ENCODE measurements at regions not wholly inside any gene's neighbourhood (a gene's known extent, or its start where the extent isn't known, plus 50 kb on each side); places are given as distances from the start of the nearest gene placed in this dataset.

DNA sequence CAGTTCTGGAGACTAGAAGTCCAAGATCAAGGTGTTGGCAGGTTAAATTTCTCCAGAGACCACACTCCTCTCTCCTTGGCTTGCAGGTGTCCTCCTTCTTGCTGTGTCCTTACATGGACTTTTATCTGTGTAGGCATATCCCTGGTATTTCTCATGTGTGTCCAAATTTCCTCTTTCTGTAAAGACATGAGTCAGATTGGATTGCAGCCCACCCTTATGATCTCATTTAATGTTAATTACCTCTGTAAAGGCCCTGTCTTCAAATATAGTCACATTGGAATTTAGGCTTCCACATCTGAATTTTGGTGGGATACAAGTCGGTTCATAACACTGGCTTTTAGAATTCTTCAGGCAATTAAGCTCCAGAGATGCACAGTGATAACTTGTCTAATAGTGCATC lies 322.2 kb upstream of the GRIA1 start:
- Histone ChIP-seq H3K9ac (ENCODE audit: low read length) (no peak overlapping the region), H3K9me2 (replicated peaks; ENCODE audit: insufficient read depth, low read length) (no peaks in the 10 kb centered on the region), H3K27me3 (ENCODE audit: low read length) (no peaks in the 10 kb centered on the region), H3K79me2 (ENCODE audit: insufficient read depth, low read length) (no peaks in the 10 kb centered on the region), H2AFZ (ENCODE audit: low read depth, low read length, severe bottlenecking) (no peak overlapping the region), H3K4me2 (ENCODE audit: low read depth, low read length, poor library complexity, severe bottlenecking) (no peak overlapping the region), H3K4me3 (ENCODE audit: insufficient read depth, low read length, poor library complexity, severe bottlenecking) (no peak overlapping the region), H3K9me3 (ENCODE audit: insufficient read depth, low read length) (no peaks in the 10 kb centered on the region), H4K20me1 (ENCODE audit: low read depth, low read length) (no peaks in the 10 kb centered on the region), H3K27ac (ENCODE audit: low read depth, low read length) (no peak overlapping the region), H3K36me3 (ENCODE audit: low read length) (no peaks in the 10 kb centered on the region), H3F3A (ENCODE audit: insufficient read depth) (no peaks in the 10 kb centered on the region)
- TF ChIP-seq, protein P1, sequence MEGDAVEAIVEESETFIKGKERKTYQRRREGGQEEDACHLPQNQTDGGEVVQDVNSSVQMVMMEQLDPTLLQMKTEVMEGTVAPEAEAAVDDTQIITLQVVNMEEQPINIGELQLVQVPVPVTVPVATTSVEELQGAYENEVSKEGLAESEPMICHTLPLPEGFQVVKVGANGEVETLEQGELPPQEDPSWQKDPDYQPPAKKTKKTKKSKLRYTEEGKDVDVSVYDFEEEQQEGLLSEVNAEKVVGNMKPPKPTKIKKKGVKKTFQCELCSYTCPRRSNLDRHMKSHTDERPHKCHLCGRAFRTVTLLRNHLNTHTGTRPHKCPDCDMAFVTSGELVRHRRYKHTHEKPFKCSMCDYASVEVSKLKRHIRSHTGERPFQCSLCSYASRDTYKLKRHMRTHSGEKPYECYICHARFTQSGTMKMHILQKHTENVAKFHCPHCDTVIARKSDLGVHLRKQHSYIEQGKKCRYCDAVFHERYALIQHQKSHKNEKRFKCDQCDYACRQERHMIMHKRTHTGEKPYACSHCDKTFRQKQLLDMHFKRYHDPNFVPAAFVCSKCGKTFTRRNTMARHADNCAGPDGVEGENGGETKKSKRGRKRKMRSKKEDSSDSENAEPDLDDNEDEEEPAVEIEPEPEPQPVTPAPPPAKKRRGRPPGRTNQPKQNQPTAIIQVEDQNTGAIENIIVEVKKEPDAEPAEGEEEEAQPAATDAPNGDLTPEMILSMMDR (IDR thresholded peaks at IDR 0.05; ENCODE audit: insufficient read depth, low read length, poor library complexity, severe bottlenecking) = no peak
- TF ChIP-seq EZH2phosphoT487 (conservative IDR thresholded peaks at IDR 0.05; ENCODE audit: low read length) = no peak

DNA sequence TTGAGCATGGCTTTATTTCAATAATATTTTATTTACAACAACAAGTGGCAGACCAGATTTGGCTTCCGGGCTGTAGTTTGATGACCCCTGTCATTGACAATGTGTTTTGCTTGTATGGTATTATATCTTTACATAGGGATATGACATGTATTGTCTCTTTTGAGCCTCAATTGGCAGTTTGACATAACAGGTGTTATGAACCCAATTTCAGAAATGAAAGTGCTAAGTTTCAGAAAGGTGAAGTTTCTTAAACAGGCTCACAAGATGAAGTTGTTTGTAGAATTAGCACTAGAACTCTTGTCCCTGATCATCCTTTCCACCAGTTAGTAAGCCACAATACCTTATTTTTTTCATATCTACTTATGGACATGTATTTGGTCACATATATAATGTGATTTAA lies 303.0 kb upstream of the GRIA1 start:
- no peaks in the 10 kb centered on the region for H3K9me2 ChIP-seq (replicated peaks; ENCODE audit: insufficient read depth, low read length)

DNA sequence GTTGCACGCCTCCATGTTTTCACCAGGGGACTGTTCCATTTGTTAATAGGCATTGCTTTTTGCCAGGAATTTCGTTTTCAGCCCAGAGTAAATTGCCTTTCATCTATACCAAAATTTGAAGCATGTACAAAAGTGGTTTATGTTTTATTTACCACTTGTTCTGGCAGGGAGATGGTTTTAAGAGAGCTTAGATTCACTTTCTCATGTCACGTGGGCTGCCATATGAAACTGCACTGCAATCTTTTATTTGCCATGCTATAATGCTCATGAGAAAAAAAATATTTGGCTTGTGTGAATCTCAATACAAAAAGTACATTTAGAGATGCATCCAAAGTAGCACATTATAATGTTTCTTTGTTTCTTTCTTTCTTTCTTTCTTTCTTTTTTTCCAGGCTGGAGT lies 284.1 kb upstream of the GRIA1 start:
- Histone ChIP-seq H2AFZ (ENCODE audit: low read depth, low read length, severe bottlenecking) (no peak overlapping the region), H3K79me2 (ENCODE audit: insufficient read depth, low read length) (no peaks in the 10 kb centered on the region), H3F3A (ENCODE audit: insufficient read depth) (no peaks in the 10 kb centered on the region), H3K9me3 (ENCODE audit: insufficient read depth, low read length) (no peaks in the 10 kb centered on the region), H3K9ac (ENCODE audit: low read length) (no peak overlapping the region), H3K27me3 (ENCODE audit: low read length) (no peaks in the 10 kb centered on the region), H4K20me1 (ENCODE audit: low read depth, low read length) (no peaks in the 10 kb centered on the region), H3K4me2 (ENCODE audit: low read depth, low read length, poor library complexity, severe bottlenecking) (no peak overlapping the region), H3K36me3 (ENCODE audit: low read length) (no peaks in the 10 kb centered on the region), H3K27ac (ENCODE audit: low read depth, low read length) (no peak overlapping the region), H3K9me2 (replicated peaks; ENCODE audit: insufficient read depth, low read length) (no peaks in the 10 kb centered on the region), H3K4me3 (ENCODE audit: insufficient read depth, low read length, poor library complexity, severe bottlenecking) (no peak overlapping the region)
- TF ChIP-seq EZH2phosphoT487 (conservative IDR thresholded peaks at IDR 0.05; ENCODE audit: low read length) = no peak
- TF ChIP-seq, protein P1 (IDR thresholded peaks at IDR 0.05; ENCODE audit: insufficient read depth, low read length, poor library complexity, severe bottlenecking) = no peak

More for the DNA sequence above, 303.0 kb upstream of the GRIA1 start:
- TF ChIP-seq, protein P1 (IDR thresholded peaks at IDR 0.05; ENCODE audit: insufficient read depth, low read length, poor library complexity, severe bottlenecking) = no peak
- TF ChIP-seq EZH2phosphoT487 (conservative IDR thresholded peaks at IDR 0.05; ENCODE audit: low read length) = no peak
- no peaks in the 10 kb centered on the region for H4K20me1 ChIP-seq (ENCODE audit: low read depth, low read length)
- no peaks in the 10 kb centered on the region for H3K27me3 ChIP-seq (ENCODE audit: low read length)
- H2AFZ ChIP-seq (ENCODE audit: low read depth, low read length, severe bottlenecking) = no peak overlapping the region
- H3K9me3 ChIP-seq (ENCODE audit: insufficient read depth, low read length) = no peaks in the 10 kb centered on the region
- no peak overlapping the region for H3K9ac ChIP-seq (ENCODE audit: low read length)
- no peaks in the 10 kb centered on the region for H3K79me2 ChIP-seq (ENCODE audit: insufficient read depth, low read length)
- no peak overlapping the region for H3K4me2 ChIP-seq (ENCODE audit: low read depth, low read length, poor library complexity, severe bottlenecking)
- no peaks in the 10 kb centered on the region for H3K36me3 ChIP-seq (ENCODE audit: low read length)
- no peak overlapping the region for H3K4me3 ChIP-seq (ENCODE audit: insufficient read depth, low read length, poor library complexity, severe bottlenecking)
- no peaks in the 10 kb centered on the region for H3F3A ChIP-seq (ENCODE audit: insufficient read depth)
- no peak overlapping the region for H3K27ac ChIP-seq (ENCODE audit: low read depth, low read length)

All from SU-DHL-6 (cell line).